A673 (cell line): ENCODE measurements at regions not wholly inside any gene's neighbourhood (a gene's known extent, or its start where the extent isn't known, plus 50 kb on each side); places are given as distances from the start of the nearest gene placed in this dataset.

ENCODE experiments used
- BruUV-seq: library from RNA; stranded (reverse); fragments of 400-500 nt; replicated peaks from 2 replicates; lab custom pipeline; 2021; lab: Mats Ljungman, UMichigan
- CTCF ChIA-PET: fragments of 300-600 bp; sonication (Branson Sonifier 250); formaldehyde crosslinking; loops from one replicate; lab custom pipeline; 2022; ENCODE audit warnings: antibody characterized with exemption; lab: Charles Lee
- POLR2A ChIA-PET: fragments of 300-600 bp; sonication (Branson Sonifier 250); formaldehyde crosslinking; loops from one replicate; lab custom pipeline; 2022; ENCODE audit warnings: antibody characterized with exemption; ENCODE audit not compliant: low non-redundant PET; lab: Charles Lee
- DNase-seq: peaks from one replicate; pipeline ENCODE4 v3.0.0-alpha.2; 2015; ENCODE audit warnings: low spot score
- H3K27ac ChIP-seq: fragments of 200-600 bp; sonication (generic); 2 replicates; pipeline ENCODE4 v1.5.1; 2016; ENCODE audit warnings: mixed run types, low read depth, mild to moderate bottlenecking, mixed read lengths, antibody characterized with exemption, low read length; ENCODE audit not compliant: poor library complexity, severe bottlenecking
- H3K27me3 ChIP-seq: fragments of 200-600 bp; sonication (generic); replicated peaks from 2 replicates; pipeline ENCODE4 v1.6.1; 2017; ENCODE audit warnings: mixed run types, low read depth, mild to moderate bottlenecking, mixed read lengths, antibody characterized with exemption, low read length; ENCODE audit not compliant: insufficient read depth, poor library complexity
- H3K36me3 ChIP-seq: fragments of 200-600 bp; sonication (generic); 2 replicates; pipeline ENCODE4 v1.6.1; 2016; ENCODE audit warnings: mixed run types, mild to moderate bottlenecking, mixed read lengths, antibody characterized with exemption, low read length; ENCODE audit not compliant: insufficient read depth, poor library complexity, severe bottlenecking
- H3K4me1 ChIP-seq: fragments of 200-600 bp; sonication (generic); 2 replicates; pipeline ENCODE4 v1.6.1; 2017; ENCODE audit warnings: mixed run types, mild to moderate bottlenecking, mixed read lengths, antibody characterized with exemption, low read length; ENCODE audit not compliant: insufficient read depth, poor library complexity, severe bottlenecking
- H3K4me3 ChIP-seq: fragments of 200-600 bp; sonication (generic); 2 replicates; pipeline ENCODE4 v1.5.1; 2016; ENCODE audit warnings: low read depth, mixed run types, mild to moderate bottlenecking, mixed read lengths, low read length; ENCODE audit not compliant: poor library complexity, severe bottlenecking
- H3K9me3 ChIP-seq: fragments of 200-600 bp; sonication (generic); 2 replicates; pipeline ENCODE4 v1.6.1; 2016; ENCODE audit warnings: mixed run types, low read depth, mild to moderate bottlenecking, mixed read lengths, antibody characterized with exemption, low read length; ENCODE audit not compliant: poor library complexity, severe bottlenecking
- CTCF ChIP-seq: fragments of 300-800, 200-600 bp; sonication (generic); conservative IDR thresholded peaks from 2 replicates; pipeline ENCODE4 v1.5.1; 2017; ENCODE audit warnings: low read depth, mild to moderate bottlenecking, antibody characterized with exemption, low read length, moderate library complexity, mixed read lengths
- EZH2 ChIP-seq: fragments of 200-600 bp; sonication (generic); IDR thresholded peaks from 2 replicates; pipeline ENCODE4 v1.6.1; 2017; ENCODE audit warnings: borderline replicate concordance, low read depth, mild to moderate bottlenecking, mixed read lengths, antibody characterized with exemption, low read length; ENCODE audit not compliant: poor library complexity, severe bottlenecking
- intact Hi-C: fragments of 100-400 bp; cut with micrococcal nuclease; formaldehyde crosslinking; loops from one replicate; pipeline ENCODE4 v1.10.0; 2022; ENCODE audit not compliant: unreplicated experiment

- H3K4me1 ChIP-seq: no peaks in the 10 kb centered on the region
- ChIA-PET CTCF (no interaction called here), POLR2A (no interaction called here)
- no peaks in the 10 kb centered on the region for H3K9me3 ChIP-seq
- no TSS peak for BruUV-seq
- H3K27me3 ChIP-seq: peaks cover 13% of the 10 kb centered on the region
- TF ChIP-seq EZH2 (no peak), CTCF (no peak)
- no peaks in the 10 kb centered on the region for H3K36me3 ChIP-seq
- H3K4me3 ChIP-seq: no peak overlapping the region
- peak; percentile 42 for DNase-seq
- intact Hi-C loops: no loop called here
- H3K27ac ChIP-seq: no peak overlapping the region
These were observed 125.1 kb upstream of the NXT1 start for GRCh38 chr20:23225407-23226060.

DNA sequence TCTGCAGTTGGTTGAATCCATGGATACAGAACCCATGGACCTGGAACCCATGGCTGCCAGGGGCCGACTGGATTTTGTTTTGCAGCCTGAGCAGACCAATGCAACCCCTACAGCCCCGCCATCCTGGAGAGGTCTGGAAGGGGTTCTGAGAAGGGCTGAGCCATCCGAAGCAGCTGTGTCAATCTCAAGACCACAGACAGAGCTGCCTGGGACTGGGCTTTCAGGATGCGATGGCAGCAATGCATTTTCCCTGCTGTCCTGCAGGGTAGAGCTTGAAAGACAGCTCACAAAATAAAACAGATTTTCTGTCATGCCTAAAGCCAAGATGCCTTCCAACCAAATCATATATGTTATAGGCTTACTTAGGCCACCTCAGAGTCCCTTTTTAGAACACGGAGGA is 125.8 kb upstream of the NXT1 start:
- Histone ChIP-seq H3K27ac (no peak overlapping the region), H3K27me3 (peaks cover 8% of the 10 kb centered on the region), H3K4me1 (no peaks in the 10 kb centered on the region), H3K9me3 (no peaks in the 10 kb centered on the region), H3K4me3 (no peak overlapping the region), H3K36me3 (no peaks in the 10 kb centered on the region)
- ChIA-PET POLR2A (no interaction called here), CTCF (no interaction called here)
- no TSS peak for BruUV-seq
- no peak for DNase-seq
- no peak for TF ChIP-seq CTCF
- TF ChIP-seq EZH2: no peak
- intact Hi-C loops: no loop called here

DNA sequence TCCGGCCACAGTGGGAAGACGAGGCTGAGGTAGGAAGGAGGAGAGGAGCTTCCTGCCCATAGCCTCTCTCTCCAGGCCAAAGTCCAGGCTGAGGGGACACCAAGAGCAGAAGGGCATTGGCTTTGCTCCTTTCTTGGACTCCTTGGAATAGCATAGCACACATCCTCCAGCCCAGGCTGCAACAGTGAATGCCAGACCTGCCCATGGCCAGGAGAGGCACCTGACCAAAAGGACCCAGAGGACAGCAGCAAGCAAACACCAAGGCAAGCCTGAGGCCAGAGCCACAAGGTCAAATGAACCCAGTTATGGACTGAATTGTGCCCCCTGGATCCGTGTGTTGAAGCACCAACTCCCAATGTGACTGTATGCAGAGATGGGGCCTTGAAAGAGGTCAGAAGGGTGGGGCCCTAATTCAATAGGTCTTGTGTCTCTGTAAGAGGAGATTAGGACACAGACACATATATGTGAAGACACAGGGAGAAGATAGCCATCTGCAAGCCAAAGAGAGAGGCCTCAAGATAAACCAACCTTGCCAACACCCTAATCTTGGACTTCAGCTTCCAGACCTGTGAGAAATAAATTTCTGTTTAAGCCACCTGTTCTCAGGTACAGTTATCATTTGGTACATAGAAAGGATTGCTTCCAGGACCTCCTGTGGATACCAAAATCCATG is 126.5 kb upstream of the NXT1 start:
- POLR2A ChIA-PET: no interaction called here
- no peak for TF ChIP-seq CTCF
- no peak for TF ChIP-seq EZH2
- no TSS peak for BruUV-seq

More for the DNA sequence above, 126.5 kb upstream of the NXT1 start:
- DNase-seq: no peak
- Histone ChIP-seq H3K4me1 (no peaks in the 10 kb centered on the region), H3K4me3 (no peak overlapping the region), H3K36me3 (no peaks in the 10 kb centered on the region), H3K9me3 (peaks cover under 1% of the 10 kb centered on the region), H3K27me3 (peaks cover 8% of the 10 kb centered on the region), H3K27ac (no peak overlapping the region)
- intact Hi-C loops: no loop called here
- CTCF ChIA-PET: no interaction called here
